ENCODE measurements at regions not wholly inside any gene's neighbourhood (a gene's known extent, or its start where the extent isn't known, plus 50 kb on each side); places are given as distances from the start of the nearest gene placed in this dataset.

DNA sequence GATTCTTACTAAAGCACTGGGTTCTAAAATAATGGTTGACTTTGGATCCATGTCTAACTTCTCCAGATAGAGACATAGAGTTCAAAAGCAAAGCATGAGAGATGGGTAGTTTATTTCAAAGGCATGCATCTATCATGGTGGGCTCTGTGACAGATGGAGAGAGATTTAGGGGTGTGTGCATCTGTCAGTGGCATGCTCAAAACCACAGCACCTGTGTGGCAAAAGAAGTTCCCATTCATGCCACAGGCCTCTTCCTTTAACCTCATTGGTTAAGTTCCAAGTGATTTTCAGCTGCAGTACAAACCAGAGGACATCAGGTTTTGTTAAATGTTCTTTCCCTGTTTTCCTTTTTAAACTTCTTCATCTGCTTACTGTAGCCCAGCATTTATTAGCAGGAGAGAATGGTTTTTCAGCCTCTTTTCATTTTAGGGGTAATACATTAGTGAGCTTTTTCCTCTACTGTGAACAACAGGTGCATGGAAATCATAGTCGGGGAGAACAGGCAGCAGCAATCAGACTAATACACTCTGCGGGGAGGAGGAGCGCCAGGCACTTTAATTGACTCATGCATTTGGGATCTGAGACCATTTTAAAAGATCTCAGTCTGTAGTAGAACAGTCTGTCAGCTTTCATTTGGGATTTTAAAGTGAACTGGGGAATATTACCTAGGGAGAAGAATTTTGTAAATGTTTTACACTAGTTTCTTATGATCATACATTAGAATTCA is 52.4 kb upstream of the UPP2 start:
- DNase-seq (ENCODE audit: low spot score) = no peak

DNA sequence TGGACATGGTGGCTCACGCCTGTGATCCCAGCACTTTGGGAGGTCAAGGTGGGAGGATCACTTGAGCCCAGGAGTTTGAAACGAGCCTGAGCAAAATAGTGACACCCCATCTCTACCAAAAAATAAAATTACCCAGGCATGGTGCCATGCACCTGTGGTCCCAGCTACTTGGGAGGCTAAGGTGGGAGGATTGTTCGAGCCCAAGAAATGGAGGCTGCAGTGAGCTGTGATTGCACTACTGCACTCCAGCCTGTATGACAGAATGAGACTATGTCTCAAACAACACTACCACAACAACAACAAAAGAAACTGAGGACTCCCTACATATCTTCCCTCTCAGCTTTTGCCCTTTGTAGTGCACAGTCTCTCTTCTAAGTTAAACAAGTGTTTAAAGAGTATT is 53.3 kb upstream of the UPP2 start:
- DNase-seq (ENCODE audit: low spot score) = no peak

DNA sequence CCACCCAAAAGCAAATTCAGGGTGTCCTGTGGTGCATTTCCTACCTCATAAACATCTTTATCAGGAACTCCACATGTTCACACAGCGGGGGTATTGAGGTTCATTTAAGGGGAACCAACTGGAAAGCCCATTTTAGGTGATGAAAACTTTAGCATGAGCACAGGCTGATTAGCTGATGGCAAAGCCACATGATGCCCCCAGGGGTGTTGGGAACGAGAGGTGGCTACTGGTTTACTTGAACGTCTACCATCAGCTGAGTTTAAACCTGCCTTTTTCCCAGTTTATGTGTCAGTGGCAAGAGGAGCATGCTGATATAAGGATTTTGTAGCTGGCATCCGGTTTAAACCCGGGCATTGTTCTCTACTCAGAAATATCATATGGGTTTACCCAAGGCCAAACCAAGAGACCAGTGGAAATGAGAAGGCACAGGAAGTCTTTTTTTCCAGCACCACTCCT is 54.5 kb upstream of the UPP2 start:
- DNase-seq (ENCODE audit: low spot score) = no peak

DNA sequence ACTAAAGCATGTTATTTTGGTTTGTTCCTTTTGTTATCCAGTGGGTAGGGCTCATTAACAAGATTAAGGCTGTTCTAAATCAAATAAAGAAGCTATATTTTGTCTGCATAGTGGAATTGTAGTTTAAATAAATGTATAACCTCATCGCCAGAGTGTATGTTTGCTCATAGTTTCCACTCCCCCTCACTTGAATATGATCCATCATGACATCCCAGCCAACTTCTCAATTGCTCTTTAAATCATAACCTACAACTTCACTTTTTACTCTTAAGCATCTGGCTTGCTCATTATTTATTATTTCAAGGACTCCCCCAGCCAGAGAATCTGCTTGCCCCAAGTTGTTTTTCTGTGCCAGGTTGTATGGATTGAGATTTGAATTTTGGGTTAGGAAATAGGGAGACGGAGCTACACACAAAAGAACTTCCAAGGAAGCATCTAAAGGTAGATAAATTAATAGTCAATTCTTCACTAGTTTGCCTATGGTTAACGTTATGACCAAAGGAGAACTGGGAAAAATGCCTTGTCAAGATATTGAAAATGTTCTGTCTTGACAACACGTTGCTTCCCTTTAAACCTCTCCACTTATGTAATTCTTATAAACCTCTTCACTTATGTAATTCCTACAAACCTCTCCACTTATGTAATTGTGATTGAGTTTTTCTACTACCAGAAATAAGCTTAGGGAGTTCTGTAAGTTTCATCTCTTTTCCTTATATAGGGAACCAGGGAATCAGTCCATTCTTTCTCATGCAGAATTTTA is 55.4 kb upstream of the UPP2 start:
- no peak for DNase-seq (ENCODE audit: low spot score)

DNA sequence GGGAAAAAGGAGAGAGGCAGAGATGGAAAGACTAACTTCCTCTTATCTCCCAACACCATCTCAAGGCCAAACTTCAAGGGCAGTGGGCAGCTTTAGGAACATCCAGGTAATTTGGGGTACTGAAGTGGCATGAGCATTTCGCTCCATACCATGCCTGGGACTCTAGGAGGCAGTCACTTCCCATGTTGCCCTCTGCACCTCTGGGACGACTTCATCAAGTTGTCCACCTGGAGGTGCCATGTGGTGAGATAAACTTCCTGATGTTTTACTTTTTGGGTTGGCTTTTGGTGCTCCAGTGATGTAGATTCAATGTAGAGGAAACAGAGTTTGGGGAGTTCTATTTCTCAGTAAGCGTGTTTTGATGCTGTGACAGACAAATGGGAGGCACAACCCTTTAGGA is 56.3 kb upstream of the UPP2 start:
- DNase-seq (ENCODE audit: low spot score) = no peak

DNA sequence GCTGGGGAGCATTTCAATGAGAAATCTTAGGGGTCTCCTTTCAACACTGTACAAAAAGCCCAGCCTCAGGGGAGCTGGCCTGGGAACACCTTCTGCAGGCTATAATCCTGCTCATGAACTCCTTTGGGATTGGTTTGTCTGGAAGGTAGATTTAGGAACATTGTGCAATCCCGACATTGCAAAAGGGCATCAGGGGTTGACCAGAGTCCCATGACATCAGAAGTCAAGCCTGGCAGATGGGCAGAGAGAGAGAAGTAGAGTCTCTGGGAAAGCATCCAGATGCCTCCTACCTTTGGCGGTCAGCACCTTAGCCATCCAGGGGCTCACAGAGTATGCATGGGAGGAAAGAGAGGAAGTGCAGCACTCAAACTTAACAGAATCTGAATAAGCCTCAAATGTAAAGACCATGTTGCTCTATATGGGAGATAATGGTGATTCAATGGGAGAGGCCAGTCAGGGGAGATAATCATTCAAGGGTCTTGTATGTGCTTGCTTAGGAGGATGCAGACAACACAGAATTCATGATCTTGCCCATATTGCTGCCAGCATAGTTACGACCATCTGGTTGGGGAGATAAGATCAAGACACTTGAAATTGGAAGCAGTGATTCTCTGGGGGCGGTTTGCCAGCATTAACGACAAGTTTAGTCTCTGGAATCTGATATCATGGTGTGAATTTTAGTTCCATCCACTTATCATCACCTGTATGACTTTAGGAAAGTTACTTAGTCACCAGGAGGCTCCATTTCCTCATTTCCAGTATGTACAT is 58.3 kb upstream of the UPP2 start:
- DNase-seq (ENCODE audit: low spot score) = no peak

DNA sequence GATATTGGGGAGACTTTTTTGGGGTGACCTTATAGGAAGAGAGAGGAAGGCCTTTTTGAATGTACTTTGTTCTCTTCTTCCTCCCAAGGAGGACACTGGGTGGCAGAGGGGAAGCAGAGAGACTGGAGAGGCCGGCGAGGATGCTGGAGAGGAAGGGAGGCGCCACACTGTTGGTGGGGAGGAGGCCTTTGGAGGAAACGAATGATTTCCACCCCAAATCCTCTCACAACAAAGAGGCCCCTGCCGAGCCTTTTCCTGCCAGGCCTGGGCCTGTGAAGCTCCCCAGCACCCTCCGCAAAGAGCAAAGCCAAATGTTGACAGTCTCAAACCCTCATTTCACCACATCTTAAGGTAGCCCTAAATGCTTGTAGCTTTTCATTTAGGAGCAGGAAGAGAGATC is 59.0 kb upstream of the UPP2 start:
- no peak for DNase-seq (ENCODE audit: low spot score)

DNA sequence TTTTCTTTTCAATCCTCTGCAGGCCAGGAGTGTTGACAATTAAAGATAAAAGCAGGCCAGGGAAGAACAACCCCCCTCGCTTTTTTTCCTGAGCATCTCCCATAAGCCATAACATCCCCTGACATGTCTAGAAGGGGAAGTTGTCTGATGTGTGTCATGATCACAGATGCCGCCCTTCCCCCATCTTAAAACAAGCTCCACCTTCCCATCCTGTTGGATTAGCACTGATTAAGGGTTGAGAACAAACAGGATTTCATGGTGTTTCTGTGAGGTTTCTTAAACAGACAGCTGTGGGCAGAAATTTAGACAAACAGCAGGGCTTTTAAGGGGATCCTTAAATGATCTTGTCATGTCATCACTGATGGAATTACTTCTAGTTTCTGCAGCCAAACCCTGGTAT is 59.4 kb upstream of the UPP2 start:
- DNase-seq (ENCODE audit: low spot score) = no peak

DNA sequence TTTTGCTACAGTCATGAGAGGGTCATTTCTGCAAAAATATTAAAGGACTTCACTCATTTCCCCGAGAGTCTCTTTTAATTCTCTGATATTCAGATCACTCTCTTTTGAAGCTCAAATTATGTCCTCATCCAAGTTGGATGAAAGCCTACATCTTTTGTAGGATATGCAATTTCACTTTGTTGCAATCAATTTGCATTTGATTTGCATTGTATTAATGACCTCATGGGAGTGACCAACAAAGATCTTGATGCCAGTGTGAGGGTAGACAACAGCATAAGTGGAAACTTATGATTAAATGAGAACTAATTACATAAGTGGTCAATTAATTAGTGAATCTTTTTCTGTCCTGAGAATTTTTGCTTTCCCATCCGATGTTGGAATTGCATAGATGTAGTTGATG is 60.3 kb upstream of the UPP2 start:
- DNase-seq (ENCODE audit: low spot score) = no peak

DNA sequence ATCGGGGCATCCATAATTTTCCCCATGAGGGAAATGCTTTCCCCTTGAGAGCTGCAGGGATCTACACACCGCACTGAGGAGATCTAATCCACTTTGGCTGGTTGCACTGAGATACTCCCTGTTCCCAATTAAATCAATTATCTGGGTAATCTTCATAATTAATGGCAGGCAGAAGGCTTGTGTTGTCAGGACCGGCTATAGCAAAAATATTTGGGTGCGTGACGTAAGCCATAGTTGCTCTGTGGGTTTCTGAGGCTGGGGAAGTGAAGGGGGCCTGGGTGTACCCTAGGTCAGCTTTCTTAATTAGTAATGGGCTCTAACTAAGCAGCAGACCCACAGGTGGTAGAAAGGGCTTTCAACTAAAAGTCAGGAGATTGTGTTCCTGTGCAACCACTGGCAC is 62.8 kb upstream of the UPP2 start:
- DNase-seq (ENCODE audit: low spot score) = no peak

DNA sequence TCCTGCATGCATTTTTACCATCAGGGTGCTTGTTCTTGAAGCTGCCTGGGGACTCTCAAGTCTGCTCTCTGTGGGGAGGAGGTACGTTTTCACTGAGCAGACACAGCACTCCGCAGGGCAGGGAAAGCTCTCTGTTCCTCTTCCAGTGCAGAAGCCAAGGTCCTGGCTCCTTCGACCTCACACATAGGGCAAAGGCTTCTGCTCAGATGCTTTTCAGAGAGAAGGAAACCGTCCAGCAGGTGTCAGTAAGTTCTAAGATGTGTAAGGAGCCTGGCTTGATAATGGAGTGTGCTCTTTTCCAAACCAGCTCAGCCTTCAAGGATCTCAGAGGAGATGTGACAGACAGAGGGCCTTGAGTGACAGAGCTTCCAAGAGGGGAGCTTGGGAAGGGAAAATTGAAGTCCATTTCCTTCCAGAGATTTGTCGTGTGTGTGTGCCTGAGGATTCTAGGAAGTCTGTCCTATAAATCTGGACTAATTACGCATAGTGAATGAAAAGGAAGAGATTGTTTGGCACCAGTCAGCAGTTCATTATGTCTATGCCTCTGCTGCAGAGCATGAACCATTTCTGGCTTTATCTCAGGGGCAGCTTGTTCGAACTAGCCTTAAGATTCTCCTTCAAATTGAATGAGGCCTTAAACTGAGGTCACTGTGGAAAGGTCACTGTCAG is 67.3 kb upstream of the UPP2 start:
- peak; percentile 61 for DNase-seq (ENCODE audit: low spot score)

DNA sequence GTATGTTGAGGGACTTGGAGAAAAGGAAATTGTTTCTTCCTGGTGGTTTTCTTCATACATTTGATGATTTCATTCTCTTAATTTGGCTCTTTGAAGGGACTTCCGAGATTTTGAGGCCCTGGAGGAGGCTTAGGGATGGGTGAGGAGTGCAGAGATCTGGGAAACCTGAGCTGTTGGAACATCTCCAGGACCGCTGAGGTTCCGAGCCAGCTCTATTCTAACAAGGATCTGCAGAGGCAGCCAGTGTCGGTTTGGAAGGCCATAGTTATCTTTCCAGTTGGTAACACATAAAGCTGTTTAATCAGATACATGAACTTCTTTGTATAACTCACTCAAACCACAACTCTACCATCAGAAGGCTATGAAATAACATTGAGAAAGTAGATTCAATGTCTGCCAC is 70.3 kb upstream of the UPP2 start:
- DNase-seq (ENCODE audit: low spot score) = no peak

DNA sequence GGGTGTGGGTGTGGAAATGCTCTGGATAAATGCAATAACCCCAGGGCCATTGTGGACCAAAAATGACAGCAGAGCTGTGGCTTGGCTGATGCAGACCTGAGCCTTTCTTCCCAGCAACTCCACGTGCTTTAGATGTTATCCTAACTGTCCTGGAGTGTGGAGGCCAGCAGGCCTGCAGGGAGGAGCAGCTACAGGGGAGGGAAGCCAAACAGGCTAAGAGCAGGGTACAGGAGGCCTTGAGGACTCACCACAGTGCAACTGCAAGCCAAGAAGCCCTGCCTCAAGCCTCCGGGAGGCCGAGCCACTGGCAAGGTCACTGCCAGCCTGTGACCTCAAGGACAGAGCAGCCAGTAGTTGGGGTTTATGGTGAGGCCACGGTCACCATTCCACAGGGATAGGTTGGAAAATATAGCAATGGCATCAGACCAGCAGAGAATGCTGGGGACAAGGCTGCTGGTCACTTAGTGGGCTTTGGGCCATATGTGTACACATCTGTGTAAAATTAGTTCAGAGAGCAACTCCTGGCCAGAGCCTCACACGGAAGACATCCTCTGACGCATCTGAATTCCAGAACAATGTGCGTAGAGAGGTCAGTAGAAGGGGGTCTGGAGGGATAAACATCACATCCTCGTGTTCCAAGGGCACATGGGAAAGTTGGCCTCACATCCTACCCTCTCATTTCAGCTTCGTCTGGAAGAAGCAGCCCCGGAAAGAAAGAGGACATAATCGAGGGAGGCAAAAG is 76.2 kb upstream of the UPP2 start:
- DNase-seq (ENCODE audit: low spot score) = no peak

DNA sequence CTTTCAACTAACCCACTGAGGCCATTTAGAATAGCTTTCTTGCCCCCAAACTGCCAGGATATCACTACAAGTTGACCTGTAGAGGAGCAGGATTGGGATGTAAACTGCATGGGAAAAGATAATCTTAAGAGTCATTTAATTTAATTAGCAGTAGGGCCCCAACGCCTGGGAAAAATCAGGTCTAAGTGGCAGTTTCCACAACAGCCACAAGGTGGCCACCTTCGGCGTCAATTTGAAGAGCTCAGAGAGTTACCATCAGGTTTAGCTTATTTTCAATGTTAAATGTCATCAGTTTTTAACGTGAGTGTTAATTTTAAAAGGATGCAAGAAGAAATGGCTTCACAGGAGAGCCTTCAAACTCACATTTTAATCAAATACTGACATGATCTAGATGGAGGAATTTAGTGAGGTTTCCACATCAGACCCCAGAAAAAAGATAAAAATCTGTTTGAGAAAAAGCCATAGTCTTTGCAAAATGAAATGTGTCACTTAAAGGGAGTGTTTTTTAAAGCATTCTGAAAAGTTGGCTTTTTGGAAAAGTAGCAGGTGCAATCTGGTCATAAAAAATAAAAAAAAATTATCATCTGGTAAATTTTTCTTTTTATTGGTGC is 77.3 kb upstream of the UPP2 start:
- no peak for DNase-seq (ENCODE audit: low spot score)

DNA sequence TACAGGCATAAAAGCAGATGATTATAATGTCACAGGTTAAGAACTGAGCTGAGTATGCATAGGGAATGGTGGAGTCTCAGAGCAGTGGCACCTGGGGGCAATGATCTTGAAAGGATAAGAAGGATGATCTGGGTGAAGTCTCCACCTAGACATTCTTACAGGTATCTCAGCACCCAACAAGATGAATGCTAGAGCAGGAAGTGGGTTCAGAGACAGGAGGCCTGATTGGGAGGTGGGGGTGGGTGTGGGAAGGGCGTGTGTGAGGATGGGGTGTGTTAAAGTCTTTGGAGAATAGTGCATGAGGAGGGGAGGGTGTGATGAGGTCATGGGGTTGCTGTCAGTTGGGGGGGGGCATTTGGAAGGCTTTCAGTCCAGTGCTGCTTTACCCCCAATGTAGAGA is 78.8 kb upstream of the UPP2 start:
- DNase-seq (ENCODE audit: low spot score) = no peak

DNA sequence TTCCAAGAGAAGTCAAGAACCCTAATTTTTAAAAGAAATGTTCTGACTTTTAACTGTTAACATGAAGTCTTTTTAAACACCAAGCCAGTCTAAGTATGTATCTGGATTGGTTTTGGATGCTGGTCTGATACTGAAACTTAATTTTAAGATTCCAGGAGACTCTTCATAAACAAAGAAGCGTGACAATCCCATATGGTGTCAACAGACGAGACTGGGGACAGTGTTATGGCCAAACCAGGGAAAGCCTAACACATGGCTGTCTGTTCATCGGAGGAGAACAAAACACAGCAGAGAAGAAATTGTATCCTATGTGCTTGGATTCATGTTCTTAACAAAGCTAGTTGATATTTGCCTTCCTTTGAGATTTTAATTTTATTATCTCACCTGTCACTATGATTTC is 80.5 kb upstream of the UPP2 start:
- DNase-seq (ENCODE audit: low spot score) = no peak

DNA sequence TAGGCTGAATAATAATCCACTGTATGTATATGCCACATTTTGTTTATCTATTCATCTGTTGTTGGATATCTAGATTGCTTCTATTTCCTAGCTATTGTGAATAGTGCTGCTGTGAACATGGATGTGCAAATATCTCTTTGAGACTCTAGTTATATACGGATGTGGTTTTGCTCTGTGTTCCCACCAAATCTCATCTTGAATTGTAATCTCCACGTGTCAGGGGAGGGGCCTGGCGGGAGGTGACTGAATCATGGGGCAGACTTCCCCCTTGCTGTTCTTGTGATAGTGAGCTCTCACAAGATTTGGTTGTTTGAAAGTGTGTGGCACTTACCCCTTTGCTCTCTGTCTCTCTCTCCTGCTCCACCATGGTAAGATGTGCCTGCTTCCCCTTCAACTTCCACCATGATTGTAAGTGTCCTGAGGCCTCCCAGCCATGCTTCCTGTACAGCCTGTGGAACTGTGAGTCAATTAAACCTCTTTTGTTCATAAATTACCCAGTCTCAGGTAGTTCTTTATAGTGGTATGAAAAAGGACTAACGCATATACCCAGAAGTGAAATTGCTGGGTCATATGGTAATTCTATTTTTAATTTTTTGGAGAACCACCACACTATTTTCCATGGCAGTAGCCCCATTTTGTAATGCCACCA is 86.1 kb upstream of the UPP2 start:
- DNase-seq (ENCODE audit: low spot score) = no peak

DNA sequence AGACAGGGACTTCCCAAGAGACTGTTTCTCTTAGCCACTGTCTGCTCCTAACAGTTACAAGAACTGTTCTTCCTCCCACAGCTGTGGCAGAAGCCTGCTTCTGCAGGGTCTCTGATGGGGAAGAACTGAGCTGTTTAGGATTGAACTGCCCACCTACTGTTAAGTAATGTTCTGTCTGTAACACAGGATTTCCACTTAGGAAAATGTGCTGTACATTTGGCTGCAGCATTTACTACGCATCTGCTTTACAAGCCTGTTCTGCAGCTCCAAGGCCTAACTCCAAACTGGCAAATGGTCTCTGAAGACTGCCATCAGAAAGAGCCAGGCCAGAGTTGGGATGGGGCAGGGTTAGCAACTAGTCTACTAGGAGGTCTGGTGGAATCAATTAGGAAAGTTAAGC is 87.8 kb upstream of the UPP2 start:
- DNase-seq (ENCODE audit: low spot score) = no peak

DNA sequence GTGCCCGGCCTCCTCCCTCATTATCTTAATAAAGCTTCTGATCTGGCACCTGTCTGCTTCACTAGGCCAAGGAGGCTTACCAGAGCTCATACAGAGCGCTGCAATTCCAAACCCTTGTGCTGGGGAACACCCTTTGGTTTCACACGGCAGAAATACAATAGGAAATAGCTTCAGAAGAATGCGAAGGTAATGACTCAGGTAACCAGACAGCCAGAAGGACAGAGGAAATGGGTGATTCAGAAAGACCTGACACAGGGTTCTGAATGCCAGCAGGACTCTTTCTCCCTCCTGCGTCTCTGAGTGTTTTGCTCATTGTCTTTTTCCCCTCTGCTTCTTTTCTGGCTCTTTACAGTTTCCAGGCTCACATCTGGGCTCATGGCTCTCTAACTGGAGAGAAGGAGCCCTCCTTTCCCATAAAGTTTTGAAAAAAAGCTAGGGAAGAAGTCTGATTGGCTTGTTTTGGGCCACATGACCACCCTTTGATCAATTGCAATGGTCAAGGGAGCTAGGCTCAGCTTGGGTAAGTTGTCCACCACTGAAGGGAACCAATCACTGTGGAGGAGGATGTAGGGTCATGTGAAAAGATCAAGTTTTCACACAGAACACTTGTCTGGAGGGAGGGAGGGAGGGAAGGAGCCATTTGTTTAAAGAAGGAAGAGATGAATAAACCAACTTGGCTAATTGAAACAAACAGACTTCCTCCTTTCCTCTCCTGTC is 90.5 kb upstream of the UPP2 start:
- no peak for DNase-seq (ENCODE audit: low spot score)

DNA sequence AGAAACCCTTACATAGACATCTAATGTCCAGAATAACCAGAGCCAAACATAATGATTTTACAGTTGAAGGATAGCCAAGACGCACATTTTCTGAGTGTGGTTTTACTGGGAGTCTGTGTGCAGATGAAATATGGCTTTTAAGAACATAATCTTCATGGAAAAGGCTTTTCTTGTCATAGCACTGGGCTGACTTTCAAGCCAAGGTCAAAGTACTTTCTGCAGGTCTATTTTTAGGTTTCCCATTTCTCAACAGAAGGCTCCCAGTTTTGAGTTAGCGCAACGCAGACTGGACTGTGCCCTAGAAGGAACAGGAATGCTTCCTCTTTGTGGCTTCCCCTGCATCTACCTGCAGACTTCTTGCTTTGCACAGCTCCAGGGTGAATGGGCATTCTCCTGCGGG is 92.3 kb upstream of the UPP2 start:
- DNase-seq (ENCODE audit: low spot score) = no peak

Data from H4 (cell line).